MM.1S (cell line): ENCODE measurements at regions not wholly inside any gene's neighbourhood (a gene's known extent, or its start where the extent isn't known, plus 50 kb on each side); places are given as distances from the start of the nearest gene placed in this dataset.

Source experiments
- DNase-seq: peaks from one replicate; pipeline ENCODE4 v3.0.0-alpha.2; 2015
- H2AFZ ChIP-seq: fragments of 300-600 bp; sonication (generic); 2 replicates; pipeline ENCODE4 v1.6.0; 2016; ENCODE audit warnings: antibody characterized with exemption, low read length
- H3F3A ChIP-seq: fragments of 300-600 bp; sonication (generic); 2 replicates; pipeline ENCODE4 v1.6.1; 2016; ENCODE audit warnings: mild to moderate bottlenecking, antibody characterized with exemption, low read length, moderate library complexity, mixed read lengths; ENCODE audit not compliant: insufficient read depth
- H3K27ac ChIP-seq: fragments of 300-600 bp; sonication (generic); 2 replicates; pipeline ENCODE4 v1.5.1; 2016; ENCODE audit warnings: mild to moderate bottlenecking, low read length
- H3K27me3 ChIP-seq: fragments of 300-600 bp; sonication (generic); replicated peaks from 2 replicates; pipeline ENCODE4 v1.6.0; 2016; ENCODE audit warnings: low read length; ENCODE audit not compliant: insufficient read depth
- H3K36me3 ChIP-seq: fragments of 300-600 bp; sonication (generic); replicated peaks from 2 replicates; pipeline ENCODE4 v1.6.1; 2016; ENCODE audit warnings: mild to moderate bottlenecking, low read length, mixed read lengths; ENCODE audit not compliant: insufficient read depth
- H3K4me1 ChIP-seq: fragments of 300-600 bp; sonication (generic); 2 replicates; pipeline ENCODE4 v1.6.1; 2016; ENCODE audit warnings: low read length, mixed read lengths
- H3K4me2 ChIP-seq: fragments of 300-600 bp; sonication (generic); 2 replicates; pipeline ENCODE4 v1.6.0; 2016; ENCODE audit warnings: low read depth, low read length
- H3K4me3 ChIP-seq: fragments of 300-600 bp; sonication (generic); 2 replicates; pipeline ENCODE4 v1.5.1; 2016; ENCODE audit warnings: low read length, mixed read lengths
- H3K79me2 ChIP-seq: fragments of 300-600 bp; sonication (generic); 2 replicates; pipeline ENCODE4 v1.6.1; 2016; ENCODE audit warnings: mixed run types, low read length, mixed read lengths
- H3K9ac ChIP-seq: fragments of 300-600 bp; sonication (generic); 2 replicates; pipeline ENCODE4 v1.6.1; 2016; ENCODE audit warnings: low read length, mixed read lengths
- H3K9me2 ChIP-seq: fragments of 300-600 bp; sonication (generic); replicated peaks from 2 replicates; pipeline ENCODE4 v1.6.1; 2016; ENCODE audit warnings: mild to moderate bottlenecking, low read length, mixed read lengths; ENCODE audit not compliant: insufficient read depth
- H3K9me3 ChIP-seq: fragments of 300-600 bp; sonication (generic); replicated peaks from 2 replicates; pipeline ENCODE4 v1.6.1; 2016; ENCODE audit warnings: mild to moderate bottlenecking, low read length, mixed read lengths; ENCODE audit not compliant: insufficient read depth
- H4K20me1 ChIP-seq: fragments of 300-600 bp; sonication (generic); 2 replicates; pipeline ENCODE4 v1.6.1; 2016; ENCODE audit warnings: mild to moderate bottlenecking, low read length, moderate library complexity, mixed read lengths; ENCODE audit not compliant: insufficient read depth
- CTCF ChIP-seq: fragments of 300-600 bp; sonication (generic); IDR thresholded peaks from 2 replicates; pipeline ENCODE4 v1.5.1; 2016; ENCODE audit warnings: antibody characterized with exemption, low read length, mixed read lengths
- EZH2 ChIP-seq: fragments of 300-600 bp; sonication (generic); optimal IDR thresholded peaks from 2 replicates; pipeline ENCODE3; 2017; ENCODE audit warnings: low read depth, mild to moderate bottlenecking, antibody characterized with exemption, low read length, mixed read lengths
- EZH2phosphoT487 ChIP-seq: fragments of 300-600 bp; sonication (generic); IDR thresholded peaks from 2 replicates; pipeline ENCODE4 v1.6.1; 2018; ENCODE audit warnings: antibody characterized with exemption, low read length

GRCh38 chr3:164375995-164376394 is 702.3 kb downstream of the SI start:
- H3K27ac ChIP-seq: no peak overlapping the region
- no peaks in the 10 kb centered on the region for H3K4me1 ChIP-seq
- TF ChIP-seq EZH2 (no peak), EZH2phosphoT487 (no peak), CTCF (no peak)
- H3K9me3 ChIP-seq: no peaks in the 10 kb centered on the region
- H3K4me3 ChIP-seq: no peak overlapping the region
- no peaks in the 10 kb centered on the region for H3K79me2 ChIP-seq
- H3K36me3 ChIP-seq: no peaks in the 10 kb centered on the region
- H3K27me3 ChIP-seq: no peaks in the 10 kb centered on the region
- no peak overlapping the region for H2AFZ ChIP-seq
- DNase-seq: no peak
- H3F3A ChIP-seq: no peaks in the 10 kb centered on the region
- H4K20me1 ChIP-seq: no peaks in the 10 kb centered on the region
- H3K9me2 ChIP-seq: no peaks in the 10 kb centered on the region
- H3K9ac ChIP-seq: no peak overlapping the region
- H3K4me2 ChIP-seq: no peak overlapping the region

- H3K79me2 ChIP-seq: no peaks in the 10 kb centered on the region
- H3K27ac ChIP-seq: no peak overlapping the region
- no peaks in the 10 kb centered on the region for H3F3A ChIP-seq
- H2AFZ ChIP-seq: no peak overlapping the region
- H3K9me3 ChIP-seq: no peaks in the 10 kb centered on the region
- no peaks in the 10 kb centered on the region for H4K20me1 ChIP-seq
- no peak for TF ChIP-seq EZH2phosphoT487
- no peak overlapping the region for H3K4me3 ChIP-seq
- no peaks in the 10 kb centered on the region for H3K9me2 ChIP-seq
- H3K9ac ChIP-seq: no peak overlapping the region
- no peak for DNase-seq
- no peaks in the 10 kb centered on the region for H3K36me3 ChIP-seq
- no peaks in the 10 kb centered on the region for H3K4me1 ChIP-seq
- no peak overlapping the region for H3K4me2 ChIP-seq
- no peaks in the 10 kb centered on the region for H3K27me3 ChIP-seq
These were observed 702.8 kb downstream of the SI start for GRCh38 chr3:164375538-164375937.

- Histone ChIP-seq H3K9ac (no peak overlapping the region), H3K27me3 (no peaks in the 10 kb centered on the region), H3K79me2 (no peaks in the 10 kb centered on the region), H3F3A (no peaks in the 10 kb centered on the region), H3K27ac (no peak overlapping the region), H3K9me2 (no peaks in the 10 kb centered on the region), H3K4me1 (no peaks in the 10 kb centered on the region), H2AFZ (no peak overlapping the region), H4K20me1 (no peaks in the 10 kb centered on the region), H3K9me3 (no peaks in the 10 kb centered on the region), H3K4me2 (no peak overlapping the region), H3K4me3 (no peak overlapping the region), H3K36me3 (no peaks in the 10 kb centered on the region)
- TF ChIP-seq EZH2phosphoT487: no peak
- TF ChIP-seq EZH2: no peak
- no peak for TF ChIP-seq CTCF
- no peak for DNase-seq
These were observed 706.6 kb downstream of the SI start for GRCh38 chr3:164371681-164372080.

- Histone ChIP-seq H3K4me1 (no peaks in the 10 kb centered on the region), H3K36me3 (no peaks in the 10 kb centered on the region), H4K20me1 (no peaks in the 10 kb centered on the region), H3K9me2 (no peaks in the 10 kb centered on the region), H3K27ac (no peak overlapping the region), H3F3A (no peaks in the 10 kb centered on the region), H3K9me3 (no peaks in the 10 kb centered on the region), H3K79me2 (no peaks in the 10 kb centered on the region), H2AFZ (no peak overlapping the region), H3K4me3 (no peak overlapping the region), H3K9ac (no peak overlapping the region), H3K27me3 (no peaks in the 10 kb centered on the region), H3K4me2 (no peak overlapping the region)
- no peak for DNase-seq
- no peak for TF ChIP-seq EZH2
- TF ChIP-seq EZH2phosphoT487: no peak
- no peak for TF ChIP-seq CTCF
These were observed 707.3 kb downstream of the SI start for GRCh38 chr3:164370970-164371369.
